ENCODE measurements at regions not wholly inside any gene's neighbourhood (a gene's known extent, or its start where the extent isn't known, plus 50 kb on each side); places are given as distances from the start of the nearest gene placed in this dataset.

DNA sequence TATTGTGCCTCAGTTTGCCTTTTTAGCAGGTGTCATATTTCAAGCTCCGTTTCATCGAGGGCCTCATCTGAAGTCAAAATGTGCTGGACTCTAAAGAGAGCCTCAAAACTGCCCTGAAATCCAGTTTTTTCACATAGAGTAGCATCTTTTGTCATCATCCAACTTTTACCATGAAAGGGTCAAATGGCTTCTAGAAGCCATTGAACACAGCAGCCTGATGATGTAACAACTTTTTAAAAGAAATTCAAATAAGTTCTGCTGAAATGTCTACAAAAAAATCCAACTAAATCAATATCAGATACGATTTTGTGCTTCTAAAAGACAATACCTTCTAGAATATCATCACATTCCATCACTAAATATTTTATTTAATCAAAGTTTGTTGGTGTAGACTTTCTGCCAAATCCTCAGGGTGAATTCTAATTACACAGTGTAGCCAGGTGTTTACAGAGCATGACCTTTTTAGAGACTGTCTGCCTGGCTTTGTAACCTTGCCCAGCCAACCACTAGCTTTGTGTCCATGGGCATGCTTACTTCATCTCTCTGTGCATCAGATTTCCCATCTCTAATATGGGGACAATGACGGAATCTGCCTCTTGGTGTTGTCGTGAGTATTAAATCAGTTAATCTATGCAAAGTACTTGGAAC, 505.0 kb downstream of the EBF1 start:
- TF ChIP-seq POLR2A (IDR thresholded peaks at IDR 0.05; ENCODE audit: low read depth, low read length) (no peak), POLR2AphosphoS5 (IDR thresholded peaks at IDR 0.05; ENCODE audit: low read depth, low read length) (no peak)

All from GM12892 (cell line).